ENCODE measurements at regions not wholly inside any gene's neighbourhood (a gene's known extent, or its start where the extent isn't known, plus 50 kb on each side); places are given as distances from the start of the nearest gene placed in this dataset.

DNA sequence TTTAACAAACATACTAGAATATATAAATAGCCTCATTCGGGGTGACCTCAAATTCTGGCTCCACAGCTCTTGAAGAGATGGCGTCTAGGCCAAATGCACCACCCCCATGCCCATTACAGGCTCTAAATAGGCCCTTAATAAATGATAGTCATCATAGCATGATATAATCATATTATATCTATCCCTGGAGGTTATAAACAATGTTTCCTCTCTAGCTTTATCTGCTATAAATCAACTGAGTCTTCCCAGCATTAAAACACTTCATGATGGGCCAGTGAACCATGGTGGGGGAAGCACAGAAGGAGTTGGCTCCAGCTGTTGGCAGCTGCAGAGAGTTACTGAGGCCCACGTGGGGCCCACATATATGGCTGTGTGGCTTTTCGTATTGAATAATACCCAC, 214.9 kb upstream of the MPHOSPH6 start:
- Histone ChIP-seq H3K4me1 (ENCODE audit: insufficient read depth, poor library complexity, severe bottlenecking) (no peaks in the 10 kb centered on the region), H3K9me3 (ENCODE audit: severe bottlenecking) (no peaks in the 10 kb centered on the region), H3K36me3 (ENCODE audit: low read depth) (no peaks in the 10 kb centered on the region), H3K4me3 (ENCODE audit: severe bottlenecking) (no peak overlapping the region), H3K27me3 (ENCODE audit: insufficient read depth, poor library complexity, severe bottlenecking) (peaks cover 12% of the 10 kb centered on the region), H3K27ac (ENCODE audit: poor library complexity, severe bottlenecking) (no peak overlapping the region)
- ATAC-seq (ENCODE audit: low read depth), result no peak
- DNase-seq (ENCODE audit: low spot score), result no peak
- TF ChIP-seq, protein P1, sequence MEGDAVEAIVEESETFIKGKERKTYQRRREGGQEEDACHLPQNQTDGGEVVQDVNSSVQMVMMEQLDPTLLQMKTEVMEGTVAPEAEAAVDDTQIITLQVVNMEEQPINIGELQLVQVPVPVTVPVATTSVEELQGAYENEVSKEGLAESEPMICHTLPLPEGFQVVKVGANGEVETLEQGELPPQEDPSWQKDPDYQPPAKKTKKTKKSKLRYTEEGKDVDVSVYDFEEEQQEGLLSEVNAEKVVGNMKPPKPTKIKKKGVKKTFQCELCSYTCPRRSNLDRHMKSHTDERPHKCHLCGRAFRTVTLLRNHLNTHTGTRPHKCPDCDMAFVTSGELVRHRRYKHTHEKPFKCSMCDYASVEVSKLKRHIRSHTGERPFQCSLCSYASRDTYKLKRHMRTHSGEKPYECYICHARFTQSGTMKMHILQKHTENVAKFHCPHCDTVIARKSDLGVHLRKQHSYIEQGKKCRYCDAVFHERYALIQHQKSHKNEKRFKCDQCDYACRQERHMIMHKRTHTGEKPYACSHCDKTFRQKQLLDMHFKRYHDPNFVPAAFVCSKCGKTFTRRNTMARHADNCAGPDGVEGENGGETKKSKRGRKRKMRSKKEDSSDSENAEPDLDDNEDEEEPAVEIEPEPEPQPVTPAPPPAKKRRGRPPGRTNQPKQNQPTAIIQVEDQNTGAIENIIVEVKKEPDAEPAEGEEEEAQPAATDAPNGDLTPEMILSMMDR (IDR thresholded peaks at IDR 0.05; ENCODE audit: poor library complexity, severe bottlenecking), result no peak

DNA sequence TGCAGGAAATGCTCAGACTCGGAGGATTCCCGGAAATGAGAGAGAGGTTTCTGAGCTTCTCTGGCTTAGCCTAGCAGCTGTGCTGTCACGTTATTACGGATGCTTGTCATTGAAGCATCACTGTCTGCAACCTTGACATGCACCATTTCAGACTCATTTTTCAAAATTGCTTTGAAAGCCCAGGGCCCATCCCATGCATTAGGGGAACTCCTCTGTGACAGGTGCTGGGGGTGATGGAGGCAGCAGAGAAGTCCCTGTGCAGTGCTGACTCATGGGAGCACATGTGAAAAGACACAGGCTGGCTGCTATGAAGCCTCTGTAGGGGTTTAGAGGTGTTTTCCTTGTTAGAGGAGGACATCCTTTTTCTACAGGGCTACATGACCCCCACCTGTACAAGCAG, 214.0 kb upstream of the MPHOSPH6 start:
- H3K36me3 ChIP-seq (ENCODE audit: low read depth), result no peaks in the 10 kb centered on the region
- H3K9me3 ChIP-seq (ENCODE audit: severe bottlenecking), result no peaks in the 10 kb centered on the region
- DNase-seq (ENCODE audit: low spot score) (no peak), ATAC-seq (ENCODE audit: low read depth) (no peak)
- TF ChIP-seq, protein P1 (IDR thresholded peaks at IDR 0.05; ENCODE audit: poor library complexity, severe bottlenecking), result no peak
- H3K4me3 ChIP-seq (ENCODE audit: severe bottlenecking), result no peak overlapping the region
- H3K27me3 ChIP-seq (ENCODE audit: insufficient read depth, poor library complexity, severe bottlenecking), result peaks cover 12% of the 10 kb centered on the region
- H3K27ac ChIP-seq (ENCODE audit: poor library complexity, severe bottlenecking), result no peak overlapping the region
- no peaks in the 10 kb centered on the region for H3K4me1 ChIP-seq (ENCODE audit: insufficient read depth, poor library complexity, severe bottlenecking)

DNA sequence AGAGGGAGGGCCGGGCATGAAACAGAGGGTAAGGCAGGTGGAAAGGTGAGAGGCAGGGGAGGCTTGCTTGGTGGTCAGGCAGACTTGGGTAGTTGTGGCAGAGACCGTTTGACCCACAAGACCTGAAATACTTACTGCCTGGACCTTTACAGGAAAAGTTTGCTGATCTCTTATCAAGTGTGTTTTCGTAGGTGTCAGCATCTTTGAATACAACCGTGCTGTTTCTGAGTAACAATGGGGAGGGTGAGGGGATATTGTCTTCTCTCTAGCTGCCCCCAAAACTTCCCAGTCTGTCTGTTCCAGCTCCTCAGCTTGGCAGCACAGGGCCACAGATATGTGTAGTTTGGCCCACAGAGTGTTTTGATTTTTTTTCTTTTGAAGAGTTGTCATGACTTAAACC, 212.5 kb upstream of the MPHOSPH6 start:
- Histone ChIP-seq H3K27ac (ENCODE audit: poor library complexity, severe bottlenecking) (no peak overlapping the region), H3K4me1 (ENCODE audit: insufficient read depth, poor library complexity, severe bottlenecking) (no peaks in the 10 kb centered on the region), H3K9me3 (ENCODE audit: severe bottlenecking) (no peaks in the 10 kb centered on the region), H3K36me3 (ENCODE audit: low read depth) (no peaks in the 10 kb centered on the region), H3K27me3 (ENCODE audit: insufficient read depth, poor library complexity, severe bottlenecking) (peaks cover 12% of the 10 kb centered on the region), H3K4me3 (ENCODE audit: severe bottlenecking) (no peak overlapping the region)
- no peak for ATAC-seq (ENCODE audit: low read depth)
- no peak for DNase-seq (ENCODE audit: low spot score)
- TF ChIP-seq, protein P1 (IDR thresholded peaks at IDR 0.05; ENCODE audit: poor library complexity, severe bottlenecking), result no peak

DNA sequence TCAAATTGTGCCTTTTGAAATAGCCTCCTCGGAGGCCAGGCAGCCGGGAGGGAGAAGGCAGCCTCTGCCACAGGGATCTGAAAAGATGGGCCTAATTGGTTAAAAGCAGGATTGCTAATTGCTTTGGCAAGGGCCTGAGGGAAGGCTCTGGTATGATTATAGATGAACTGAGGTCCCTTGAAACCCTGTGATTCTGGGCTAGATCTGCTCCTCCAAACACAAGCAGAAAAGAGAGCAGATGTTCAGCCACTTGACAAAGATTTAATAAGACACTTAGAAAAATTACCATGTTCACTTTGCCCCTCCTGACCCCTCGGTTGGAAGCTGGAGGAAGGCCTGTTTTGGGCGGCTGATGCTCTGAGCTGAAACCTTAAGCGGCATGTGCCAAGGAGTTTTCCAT, 209.5 kb upstream of the MPHOSPH6 start:
- no peak for ATAC-seq (ENCODE audit: low read depth)
- H3K4me3 ChIP-seq (ENCODE audit: severe bottlenecking), result no peak overlapping the region

DNA sequence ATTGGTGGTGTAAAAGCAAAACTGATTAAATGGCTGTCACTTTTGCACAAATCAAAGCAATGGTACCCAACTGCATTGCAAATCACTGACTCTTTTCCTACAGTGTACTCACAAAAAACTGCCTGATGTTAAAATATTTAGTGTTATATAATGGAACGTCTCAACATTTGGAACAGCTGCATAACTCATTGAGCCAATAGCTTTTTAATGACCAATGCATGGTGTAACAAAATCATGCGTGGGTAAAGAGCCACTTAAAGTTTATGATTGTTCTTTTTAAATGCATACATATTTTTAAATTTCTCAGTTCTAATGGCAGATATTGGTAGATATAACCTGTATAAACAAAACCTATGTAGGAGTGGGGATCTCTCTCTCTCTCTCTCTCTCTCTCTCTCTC, 204.0 kb upstream of the MPHOSPH6 start:
- ATAC-seq (ENCODE audit: low read depth) (no peak), DNase-seq (ENCODE audit: low spot score) (no peak)
- Histone ChIP-seq H3K36me3 (ENCODE audit: low read depth) (no peaks in the 10 kb centered on the region), H3K27ac (ENCODE audit: poor library complexity, severe bottlenecking) (no peak overlapping the region), H3K4me3 (ENCODE audit: severe bottlenecking) (no peak overlapping the region), H3K9me3 (ENCODE audit: severe bottlenecking) (no peaks in the 10 kb centered on the region), H3K27me3 (ENCODE audit: insufficient read depth, poor library complexity, severe bottlenecking) (no peaks in the 10 kb centered on the region), H3K4me1 (ENCODE audit: insufficient read depth, poor library complexity, severe bottlenecking) (no peaks in the 10 kb centered on the region)
- TF ChIP-seq, protein P1 (IDR thresholded peaks at IDR 0.05; ENCODE audit: poor library complexity, severe bottlenecking), result no peak

More for the DNA sequence above, 209.5 kb upstream of the MPHOSPH6 start:
- no peaks in the 10 kb centered on the region for H3K36me3 ChIP-seq (ENCODE audit: low read depth)
- H3K27me3 ChIP-seq (ENCODE audit: insufficient read depth, poor library complexity, severe bottlenecking), result peaks cover 9% of the 10 kb centered on the region
- H3K27ac ChIP-seq (ENCODE audit: poor library complexity, severe bottlenecking), result no peak overlapping the region
- DNase-seq (ENCODE audit: low spot score), result no peak
- TF ChIP-seq, protein P1 (IDR thresholded peaks at IDR 0.05; ENCODE audit: poor library complexity, severe bottlenecking), result no peak
- no peaks in the 10 kb centered on the region for H3K4me1 ChIP-seq (ENCODE audit: insufficient read depth, poor library complexity, severe bottlenecking)
- H3K9me3 ChIP-seq (ENCODE audit: severe bottlenecking), result no peaks in the 10 kb centered on the region

All from RWPE2 (cell line).